CD14-positive monocyte (primary cell): ENCODE measurements at regions not wholly inside any gene's neighbourhood (a gene's known extent, or its start where the extent isn't known, plus 50 kb on each side); places are given as distances from the start of the nearest gene placed in this dataset.

Experiments
- DNase-seq, 3 donors: peaks; one replicate each; pipeline ENCODE4 v3.0.0-alpha.2; 2011 to 2022
- H2AFZ ChIP-seq: 2 replicates; pipeline ENCODE4 v1.6.0; 2012; ENCODE audit warnings: mild to moderate bottlenecking, low read depth, low read length, inconsistent platforms; ENCODE audit not compliant: insufficient read depth, poor library complexity, severe bottlenecking
- H3K27ac ChIP-seq, 2 donors: 1 replicate in 1 of 2; 2 replicates in 1 of 2; pipeline ENCODE4 v1.5.1; 2012 to 2013; ENCODE audit warnings: low read length in 2 of 2, control low read depth in 1 of 2, inconsistent platforms in 1 of 2, low read depth in 1 of 2, mild to moderate bottlenecking in 1 of 2
- H3K27me3 ChIP-seq, 2 donors: one replicate each; pipeline versions ENCODE4 v1.6.0 to v1.6.1; 2011 to 2013; ENCODE audit warnings: low read length in 2 of 2; ENCODE audit not compliant: control insufficient read depth in 2 of 2, insufficient read depth in 2 of 2
- H3K36me3 ChIP-seq, 2 donors: replicated peaks in 1 of 2; 1 replicate in 1 of 2; 2 replicates in 1 of 2; pipeline versions ENCODE4 v1.5.1 to v1.6.1; 2012 to 2013; ENCODE audit warnings: low read length in 2 of 2, control low read depth in 1 of 2, inconsistent platforms in 1 of 2, mild to moderate bottlenecking in 1 of 2; ENCODE audit not compliant: insufficient read depth in 2 of 2, control insufficient read depth in 1 of 2
- H3K4me1 ChIP-seq, 2 donors: 1 replicate in 1 of 2; 2 replicates in 1 of 2; pipeline versions ENCODE4 v1.5.1 to v1.6.1; 2012 to 2013; ENCODE audit warnings: low read length in 2 of 2, control low read depth in 1 of 2, inconsistent platforms in 1 of 2, mild to moderate bottlenecking in 1 of 2, moderate library complexity in 1 of 2; ENCODE audit not compliant: insufficient read depth in 2 of 2, control insufficient read depth in 1 of 2
- H3K4me2 ChIP-seq: replicated peaks from 2 replicates; pipeline ENCODE3; 2012; ENCODE audit warnings: low read length, moderate library complexity, mild to moderate bottlenecking; ENCODE audit not compliant: poor library complexity, severe bottlenecking; ENCODE audit errors: extremely low read depth
- H3K4me3 ChIP-seq, 3 experiments: fragments of 200-600 bp in 1 of 3; sonication (generic) in 1 of 3; replicated peaks in 1 of 3; 1 replicate in 2 of 3; 2 replicates in 1 of 3; pipeline ENCODE4 v1.5.1; 2011 to 2013; ENCODE audit warnings: low read length in 3 of 3, mild to moderate bottlenecking in 3 of 3, control low read depth in 2 of 3, low read depth in 2 of 3, inconsistent platforms in 1 of 3, moderate library complexity in 1 of 3
- H3K79me2 ChIP-seq: 2 replicates; pipeline ENCODE4 v1.6.0; 2012; ENCODE audit warnings: mild to moderate bottlenecking, control low read depth, inconsistent platforms, low read length, moderate library complexity; ENCODE audit not compliant: insufficient read depth
- H3K9ac ChIP-seq: 2 replicates; pipeline ENCODE4 v1.6.0; 2017; ENCODE audit warnings: low read length, mild to moderate bottlenecking; ENCODE audit not compliant: insufficient read depth, poor library complexity, severe bottlenecking
- H3K9me3 ChIP-seq, 2 donors: replicated peaks in 1 of 2; 1 replicate in 1 of 2; 2 replicates in 1 of 2; pipeline versions ENCODE4 v1.5.1 to v1.6.1; 2012 to 2013; ENCODE audit warnings: low read length in 2 of 2, control low read depth in 1 of 2; ENCODE audit not compliant: control insufficient read depth in 1 of 2, insufficient read depth in 1 of 2
- H4K20me1 ChIP-seq: 2 replicates; pipeline ENCODE4 v1.6.0; 2012; ENCODE audit warnings: mild to moderate bottlenecking, low read length, control low read depth, moderate library complexity; ENCODE audit not compliant: insufficient read depth
- H3K27ac Mint-ChIP-seq, 7 donors: one replicate each; pipeline ENCODE4 v1.8.0; 2020; ENCODE audit warnings: mild to moderate bottlenecking in 7 of 7, mixed read lengths in 7 of 7, moderate library complexity in 6 of 7, inconsistent platforms in 2 of 7
- H3K27me3 Mint-ChIP-seq, 3 donors: one replicate each; pipeline ENCODE4 v1.8.0; 2021 to 2022; ENCODE audit warnings: low read depth in 3 of 3, mild to moderate bottlenecking in 3 of 3, mixed read lengths in 3 of 3, moderate library complexity in 3 of 3, inconsistent platforms in 1 of 3
- H3K36me3 Mint-ChIP-seq, 2 donors: one replicate each; pipeline ENCODE4 v1.8.0; 2020; ENCODE audit warnings: mixed read lengths in 2 of 2, inconsistent platforms in 1 of 2, mild to moderate bottlenecking in 1 of 2
- H3K4me1 Mint-ChIP-seq: one replicate; pipeline ENCODE4 v1.8.0; 2020; ENCODE audit warnings: mild to moderate bottlenecking, mixed read lengths
- H3K4me3 Mint-ChIP-seq, 2 donors: one replicate each; pipeline ENCODE4 v1.8.0; 2020; ENCODE audit warnings: mild to moderate bottlenecking in 2 of 2, mixed read lengths in 2 of 2, moderate library complexity in 1 of 2
- H3K9me3 Mint-ChIP-seq, 7 donors: one replicate each; pipeline ENCODE4 v1.8.0; 2020 to 2022; ENCODE audit warnings: mixed read lengths in 7 of 7, mild to moderate bottlenecking in 6 of 7, moderate library complexity in 6 of 7, inconsistent platforms in 2 of 7
- CTCF ChIP-seq: fragments of 200-600 bp; IDR thresholded peaks from one replicate; pipeline ENCODE4 v1.8.0; 2022; ENCODE audit warnings: antibody characterized with exemption, mild to moderate bottlenecking
- WGBS: methylation state at CpG from one replicate; pipeline ENCODE4 v1.1.5; 2013; ENCODE audit warnings: missing lambda C conversion rate; ENCODE audit not compliant: insufficient coverage; 5-methylcytosine and 5-hydroxymethylcytosine counted together
- intact Hi-C, 2 donors: fragments of 100-400 bp; cut with micrococcal nuclease; formaldehyde crosslinking; loops; one replicate each; pipeline versions ENCODE4 v1.15.0 to v1.15.1; 2023

DNA sequence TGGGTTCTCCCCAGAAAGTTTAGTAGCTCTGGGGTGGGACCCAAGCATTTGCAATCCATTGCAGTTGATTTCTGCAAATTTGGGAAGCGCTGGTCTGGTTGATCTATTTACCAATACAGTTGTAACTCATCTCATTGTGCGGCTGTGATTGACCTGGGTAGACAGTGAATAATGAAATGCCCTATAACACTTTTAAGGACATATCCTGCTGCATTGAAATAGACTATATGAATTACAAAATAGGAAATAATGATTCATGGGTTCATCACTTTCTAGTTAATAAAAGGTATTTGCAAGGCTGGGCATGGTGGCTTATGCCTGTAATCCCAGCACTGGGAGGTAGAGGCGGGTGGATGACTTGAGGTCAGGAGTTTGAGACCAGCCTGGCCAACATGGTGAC is 59.0 kb upstream of the FARP1 start:
- H3K9ac ChIP-seq = no peak overlapping the region
- H2AFZ ChIP-seq = no peak overlapping the region
- no peaks in the 10 kb centered on the region for H4K20me1 ChIP-seq
- H3K4me3 ChIP-seq = no peak overlapping the region
- no peaks in the 10 kb centered on the region for H3K36me3 ChIP-seq
- H3K27ac ChIP-seq = no peak overlapping the region
- H3K4me3 Mint-ChIP-seq = no peak overlapping the region
- H3K9me3 Mint-ChIP-seq = peaks cover under 1 to 21% (median 4%) of the 10 kb centered on the region in 7 donors
- H3K4me1 Mint-ChIP-seq = no peaks in the 10 kb centered on the region
- peaks cover 0 to 5% (median 0%) of the 10 kb centered on the region in 3 donors for H3K27me3 Mint-ChIP-seq
- H3K79me2 ChIP-seq = no peaks in the 10 kb centered on the region
- no peak overlapping the region for H3K27ac Mint-ChIP-seq
- H3K36me3 Mint-ChIP-seq = no peaks in the 10 kb centered on the region
- H3K27me3 ChIP-seq = no peaks in the 10 kb centered on the region
- TF ChIP-seq CTCF = no peak
- DNase-seq = no peak
- no peak overlapping the region for H3K4me2 ChIP-seq
- intact Hi-C loops = no loop called here
- no peaks in the 10 kb centered on the region for H3K4me1 ChIP-seq
- no CpG with 5 or more reads among the region's 3 CpGs for WGBS
- H3K9me3 ChIP-seq = no peaks in the 10 kb centered on the region

GRCh38 chr13:98089246-98089645 is 53.6 kb upstream of the FARP1 start:
- H3K27ac Mint-ChIP-seq = peak overlapping the region in 1 of 7 donors; percentile 23
- TF ChIP-seq CTCF = no peak
- no peaks in the 10 kb centered on the region for H3K36me3 ChIP-seq
- H3K36me3 Mint-ChIP-seq = no peaks in the 10 kb centered on the region
- peaks cover 2 to 32% (median 13%) of the 10 kb centered on the region in 7 donors for H3K9me3 Mint-ChIP-seq
- no peaks in the 10 kb centered on the region for H3K4me1 ChIP-seq
- H3K79me2 ChIP-seq = no peaks in the 10 kb centered on the region
- no peak overlapping the region for H3K4me3 ChIP-seq
- peaks cover 0 to 5% (median 1%) of the 10 kb centered on the region in 3 donors for H3K27me3 Mint-ChIP-seq
- no peak for DNase-seq
- 83% methylated on average over 1 of the region's 2 CpGs for WGBS
- no peak overlapping the region for H3K4me2 ChIP-seq
- H3K9ac ChIP-seq = no peak overlapping the region
- H2AFZ ChIP-seq = no peak overlapping the region
- no peaks in the 10 kb centered on the region for H3K4me1 Mint-ChIP-seq
- no peaks in the 10 kb centered on the region for H4K20me1 ChIP-seq
- H3K27ac ChIP-seq = no peak overlapping the region
- no peaks in the 10 kb centered on the region for H3K27me3 ChIP-seq
- no peak overlapping the region for H3K4me3 Mint-ChIP-seq
- intact Hi-C loops = no loop called here
- H3K9me3 ChIP-seq = peaks cover 2 to 6% of the 10 kb centered on the region in 2 donors
